ENCODE measurements at regions not wholly inside any gene's neighbourhood (a gene's known extent, or its start where the extent isn't known, plus 50 kb on each side); places are given as distances from the start of the nearest gene placed in this dataset.

DNA sequence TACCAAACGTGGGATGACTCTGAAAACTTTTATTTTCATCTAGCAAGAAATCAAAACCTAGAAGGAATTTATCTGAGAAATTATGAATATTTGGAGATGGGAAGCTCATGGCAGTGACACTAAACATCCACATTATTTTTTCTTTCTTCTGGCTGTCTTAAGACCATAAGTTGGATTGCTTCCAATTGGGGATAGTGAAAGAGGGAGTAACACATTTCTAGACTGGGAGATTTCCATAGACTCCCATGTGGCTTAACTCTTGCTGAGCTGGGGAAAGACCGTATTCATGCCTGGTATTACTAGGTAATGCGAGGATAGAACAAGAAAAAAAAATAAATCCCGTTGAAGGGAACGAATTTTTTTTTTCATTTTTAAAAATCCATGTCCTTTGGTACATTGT is 120.0 kb downstream of the UTRN start:
- no peak for DNase-seq
- Histone ChIP-seq H3F3A (ENCODE audit: low read length, unreplicated experiment) (no peaks in the 10 kb centered on the region), H3K36me3 (ENCODE audit: low read depth, low read length) (no peaks in the 10 kb centered on the region), H3K27me3 (ENCODE audit: low read length) (no peaks in the 10 kb centered on the region), H4K20me1 (ENCODE audit: low read length) (no peaks in the 10 kb centered on the region), H3K4me3 (ENCODE audit: low read length) (no peak overlapping the region), H3K27ac (ENCODE audit: low read length) (no peak overlapping the region), H3K9me3 (ENCODE audit: low read length) (no peaks in the 10 kb centered on the region), H3K4me1 (ENCODE audit: insufficient read depth, low read length) (no peaks in the 10 kb centered on the region), H2AFZ (ENCODE audit: low read length) (no peak overlapping the region), H3K4me2 (ENCODE audit: low read length) (no peak overlapping the region), H3K9ac (ENCODE audit: low read length) (no peak overlapping the region), H3K9me2 (replicated peaks; ENCODE audit: low read length) (no peaks in the 10 kb centered on the region), H3K79me2 (ENCODE audit: low read length) (peaks cover 11% of the 10 kb centered on the region; the same call in 1 of the 2 replicates)
- POLR2A ChIA-PET (ENCODE audit: unreplicated experiment): no interaction called here
- no peak for ATAC-seq
- CTCF ChIA-PET: interaction anchor here (0.7 kb wide), 1 partner anchor 30 kb away, joined by 3 read pairs; no protein-coding TSS in a partner anchor
- intact Hi-C loops (cut with micrococcal nuclease): no loop called here
- TF ChIP-seq EZH2phosphoT487 (IDR thresholded peaks at IDR 0.05; ENCODE audit: borderline replicate concordance, low read length): no peak
- TF ChIP-seq EZH2 (IDR thresholded peaks at IDR 0.05; ENCODE audit: low read length, unreplicated experiment): no peak
- TF ChIP-seq CTCF (conservative IDR thresholded peaks at IDR 0.05; ENCODE audit: low read depth, low read length): no peak
- no TSS peak for BruUV-seq (replicated peaks)

- H3K4me2 ChIP-seq (ENCODE audit: low read length): no peak overlapping the region
- ChIA-PET CTCF (no interaction called here), POLR2A (ENCODE audit: unreplicated experiment) (no interaction called here)
- no peak overlapping the region for H2AFZ ChIP-seq (ENCODE audit: low read length)
- no peaks in the 10 kb centered on the region for H4K20me1 ChIP-seq (ENCODE audit: low read length)
- no peaks in the 10 kb centered on the region for H3F3A ChIP-seq (ENCODE audit: low read length, unreplicated experiment)
- peaks cover 13% of the 10 kb centered on the region; the same call in 1 of the 2 replicates for H3K79me2 ChIP-seq (ENCODE audit: low read length)
- TF ChIP-seq CTCF (conservative IDR thresholded peaks at IDR 0.05; ENCODE audit: low read depth, low read length): no peak
- TF ChIP-seq EZH2 (IDR thresholded peaks at IDR 0.05; ENCODE audit: low read length, unreplicated experiment): no peak
- no peak for TF ChIP-seq EZH2phosphoT487 (IDR thresholded peaks at IDR 0.05; ENCODE audit: borderline replicate concordance, low read length)
- DNase-seq (no peak), ATAC-seq (no peak)
- H3K36me3 ChIP-seq (ENCODE audit: low read depth, low read length): no peaks in the 10 kb centered on the region
- no peaks in the 10 kb centered on the region for H3K9me3 ChIP-seq (ENCODE audit: low read length)
- BruUV-seq (replicated peaks): no TSS peak
- H3K4me3 ChIP-seq (ENCODE audit: low read length): no peak overlapping the region
- intact Hi-C loops (cut with micrococcal nuclease): no loop called here
- no peak overlapping the region for H3K27ac ChIP-seq (ENCODE audit: low read length)
- H3K9ac ChIP-seq (ENCODE audit: low read length): no peak overlapping the region
- H3K27me3 ChIP-seq (ENCODE audit: low read length): no peaks in the 10 kb centered on the region
- peaks cover 7% of the 10 kb centered on the region; the same call in 1 of the 2 replicates for H3K4me1 ChIP-seq (ENCODE audit: insufficient read depth, low read length)
- H3K9me2 ChIP-seq (replicated peaks; ENCODE audit: low read length): no peaks in the 10 kb centered on the region
Measured at GRCh38 chr6:144406796-144407195, 121.7 kb downstream of the UTRN start.

DNA sequence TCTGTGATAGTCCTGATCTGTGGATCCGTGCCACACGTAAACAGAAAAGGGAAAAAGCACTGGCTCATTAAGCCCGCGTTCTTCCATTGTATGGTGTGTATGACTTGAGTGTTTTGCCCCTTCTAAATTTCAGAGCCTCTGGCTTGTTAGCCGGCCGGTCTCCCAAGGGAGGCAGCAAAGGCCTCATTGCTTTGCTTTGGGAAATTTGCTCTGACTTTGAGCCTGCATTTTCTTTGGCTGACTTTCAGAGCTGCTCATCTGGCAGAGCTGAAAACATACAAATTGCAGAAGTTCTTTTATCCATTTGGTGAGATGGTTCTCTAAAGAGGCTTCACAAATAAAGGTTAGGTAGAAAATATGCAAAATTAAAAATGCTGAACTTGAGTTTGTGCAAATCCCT is 123.0 kb downstream of the UTRN start:
- Histone ChIP-seq H2AFZ (ENCODE audit: low read length) (no peak overlapping the region), H3K9me2 (replicated peaks; ENCODE audit: low read length) (no peaks in the 10 kb centered on the region), H4K20me1 (ENCODE audit: low read length) (no peaks in the 10 kb centered on the region), H3K4me3 (ENCODE audit: low read length) (no peak overlapping the region), H3K9me3 (ENCODE audit: low read length) (no peaks in the 10 kb centered on the region), H3K27me3 (ENCODE audit: low read length) (no peaks in the 10 kb centered on the region), H3K79me2 (ENCODE audit: low read length) (peaks cover 23% of the 10 kb centered on the region), H3F3A (ENCODE audit: low read length, unreplicated experiment) (no peaks in the 10 kb centered on the region), H3K4me1 (ENCODE audit: insufficient read depth, low read length) (peaks cover 19% of the 10 kb centered on the region), H3K27ac (ENCODE audit: low read length) (no peak overlapping the region), H3K36me3 (ENCODE audit: low read depth, low read length) (no peaks in the 10 kb centered on the region), H3K9ac (ENCODE audit: low read length) (no peak overlapping the region), H3K4me2 (ENCODE audit: low read length) (no peak overlapping the region)
- DNase-seq: no peak
- CTCF ChIA-PET: no interaction called here
- POLR2A ChIA-PET (ENCODE audit: unreplicated experiment): no interaction called here
- BruUV-seq (replicated peaks): no TSS peak
- TF ChIP-seq CTCF (conservative IDR thresholded peaks at IDR 0.05; ENCODE audit: low read depth, low read length) (no peak), EZH2phosphoT487 (IDR thresholded peaks at IDR 0.05; ENCODE audit: borderline replicate concordance, low read length) (no peak), EZH2 (IDR thresholded peaks at IDR 0.05; ENCODE audit: low read length, unreplicated experiment) (no peak)
- intact Hi-C loops (cut with micrococcal nuclease): no loop called here
- no peak for ATAC-seq

Measured in PC-3 (cell line).